SK-N-MC (cell line): ENCODE measurements at regions not wholly inside any gene's neighbourhood (a gene's known extent, or its start where the extent isn't known, plus 50 kb on each side); places are given as distances from the start of the nearest gene placed in this dataset.

Experiments used
- EZH2 ChIP-seq: fragments of 200-600 bp; sonication (generic); IDR thresholded peaks from one replicate; pipeline ENCODE4 v1.6.1; 2017; ENCODE audit warnings: antibody characterized with exemption
- FOXP2 ChIP-seq: optimal IDR thresholded peaks from 2 replicates; pipeline ENCODE3; 2011; ENCODE audit warnings: mild to moderate bottlenecking, moderate library complexity; ENCODE audit not compliant: insufficient read depth; ENCODE audit errors: extremely low read length, control extremely low read depth
- POLR2AphosphoS5 ChIP-seq: IDR thresholded peaks from 2 replicates; pipeline ENCODE4 v1.6.1; 2012; ENCODE audit warnings: mild to moderate bottlenecking, low read depth, low read length, borderline replicate concordance

DNA sequence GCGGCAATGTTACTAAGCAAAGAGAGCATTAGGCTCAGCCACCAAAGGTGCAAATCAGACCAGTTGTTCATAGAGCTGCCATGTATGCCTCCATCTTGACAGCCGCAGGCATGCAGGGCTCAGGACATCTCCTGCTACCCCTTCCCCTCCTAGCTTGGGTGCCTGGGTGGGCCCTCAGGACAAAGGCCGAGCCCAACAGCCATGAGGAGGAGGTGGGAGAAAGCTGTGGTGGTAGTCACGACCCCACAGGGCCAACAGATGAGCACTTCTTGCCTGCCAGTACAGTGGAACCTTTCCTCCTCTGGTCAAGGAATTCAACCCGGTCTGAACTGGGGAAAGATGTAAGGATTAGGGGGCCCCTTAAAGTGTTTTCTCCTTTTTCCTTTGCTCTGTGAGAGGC, 386.4 kb upstream of the SLITRK6 start:
- TF ChIP-seq EZH2: no peak
- TF ChIP-seq POLR2AphosphoS5: no peak
- no peak for TF ChIP-seq FOXP2
